NCI-H2171 treated with DMSO at 0.1 percent for 48 hours (cell line): ENCODE measurements at regions not wholly inside any gene's neighbourhood (a gene's known extent, or its start where the extent isn't known, plus 50 kb on each side); places are given as distances from the start of the nearest gene placed in this dataset.

ENCODE experiments used
- DNase-seq: peaks from one replicate; lab custom pipeline; 2025; lab: John Stamatoyannopoulos, UW

- no peak for DNase-seq
Observed at GRCh38 chr14:101229666-101230065, 326.1 kb upstream of the RTL1 start.

GRCh38 chr14:101230161-101230850 lies 326.8 kb upstream of the RTL1 start:
- no peak for DNase-seq

GRCh38 chr14:101230851-101231550 lies 327.5 kb upstream of the RTL1 start:
- no peak for DNase-seq

GRCh38 chr14:101231828-101232227 lies 328.3 kb upstream of the RTL1 start:
- no peak for DNase-seq

- DNase-seq: no peak
Observed at GRCh38 chr14:101232340-101233020, 328.8 kb upstream of the DIO3 start.

- DNase-seq: no peak
Observed at GRCh38 chr14:101233021-101233366, 328.3 kb upstream of the DIO3 start.

- DNase-seq: no peak
Observed at GRCh38 chr14:101233391-101233790, 327.9 kb upstream of the DIO3 start.

- no peak for DNase-seq
Observed at GRCh38 chr14:101233808-101234207, 327.5 kb upstream of the DIO3 start.

- no peak for DNase-seq
Observed at GRCh38 chr14:101234244-101234937, 326.9 kb upstream of the DIO3 start.

GRCh38 chr14:101234999-101235334 lies 326.3 kb upstream of the DIO3 start:
- no peak for DNase-seq

- DNase-seq: no peak
Observed at GRCh38 chr14:101235335-101236103, 325.8 kb upstream of the DIO3 start.

- no peak for DNase-seq
Observed at GRCh38 chr14:101236496-101237251, 324.6 kb upstream of the DIO3 start.

- no peak for DNase-seq
Observed at GRCh38 chr14:101237252-101237616, 324.1 kb upstream of the DIO3 start.

- DNase-seq: no peak
Observed at GRCh38 chr14:101239065-101239464, 322.2 kb upstream of the DIO3 start.

- DNase-seq: no peak
Observed at GRCh38 chr14:101241147-101241546, 320.1 kb upstream of the DIO3 start.

- DNase-seq: no peak
Observed at GRCh38 chr14:101241807-101242278, 319.5 kb upstream of the DIO3 start.

- DNase-seq: no peak
Observed at GRCh38 chr14:101242442-101243385, 318.6 kb upstream of the DIO3 start.

- no peak for DNase-seq
Observed at GRCh38 chr14:101243587-101244338, 317.5 kb upstream of the DIO3 start.
